ENCODE measurements at regions not wholly inside any gene's neighbourhood (a gene's known extent, or its start where the extent isn't known, plus 50 kb on each side); places are given as distances from the start of the nearest gene placed in this dataset.
"Not testable (repeated sequence)": the region's sequence is repeated elsewhere in the genome, so short reads cannot be mapped to it uniquely, and the experiment has no call there.

DNA sequence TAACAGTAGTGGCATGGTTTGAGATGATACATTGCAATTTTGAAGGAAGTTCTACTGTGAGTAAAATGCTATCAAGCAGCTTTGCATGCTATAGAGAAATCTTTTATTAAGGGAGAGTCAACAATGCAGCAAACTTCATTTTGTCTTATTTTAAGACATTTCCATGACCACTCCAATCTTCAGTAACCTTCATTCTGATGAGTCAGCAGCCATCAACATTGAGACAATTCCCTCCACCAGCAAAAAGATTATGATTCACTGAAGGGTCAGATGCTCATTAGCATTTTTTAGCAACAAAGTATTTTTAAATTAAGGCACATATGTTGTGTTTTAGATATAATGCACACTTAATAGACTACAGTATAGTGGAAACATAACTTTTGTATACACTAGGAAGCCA is 235.7 kb downstream of the DSC3 start:
- Histone ChIP-seq H3F3A (ENCODE audit: low read depth) (no peaks in the 10 kb centered on the region), H3K4me1 (ENCODE audit: insufficient read depth, low read length, poor library complexity, severe bottlenecking) (no peaks in the 10 kb centered on the region), H4K20me1 (ENCODE audit: insufficient read depth, low read length, poor library complexity, severe bottlenecking) (no peaks in the 10 kb centered on the region), H3K9ac (ENCODE audit: low read depth, low read length, poor library complexity, severe bottlenecking) (no peak overlapping the region), H3K9me3 (ENCODE audit: insufficient read depth, low read depth, low read length) (no peaks in the 10 kb centered on the region), H3K27me3 (ENCODE audit: insufficient read depth, low read length, poor library complexity, severe bottlenecking) (no peaks in the 10 kb centered on the region), H3K4me2 (ENCODE audit: low read depth, low read length, poor library complexity, severe bottlenecking) (no peak overlapping the region), H3K79me2 (ENCODE audit: insufficient read depth, low read length) (no peaks in the 10 kb centered on the region), H3K4me3 (ENCODE audit: low read length, poor library complexity, severe bottlenecking) (no peak overlapping the region), H3K36me3 (ENCODE audit: insufficient read depth, low read length) (no peaks in the 10 kb centered on the region), H3K9me2 (replicated peaks; ENCODE audit: low read depth, low read length) (no peaks in the 10 kb centered on the region), H2AFZ (ENCODE audit: low read length) (no peak overlapping the region)
- TF ChIP-seq, protein P1, sequence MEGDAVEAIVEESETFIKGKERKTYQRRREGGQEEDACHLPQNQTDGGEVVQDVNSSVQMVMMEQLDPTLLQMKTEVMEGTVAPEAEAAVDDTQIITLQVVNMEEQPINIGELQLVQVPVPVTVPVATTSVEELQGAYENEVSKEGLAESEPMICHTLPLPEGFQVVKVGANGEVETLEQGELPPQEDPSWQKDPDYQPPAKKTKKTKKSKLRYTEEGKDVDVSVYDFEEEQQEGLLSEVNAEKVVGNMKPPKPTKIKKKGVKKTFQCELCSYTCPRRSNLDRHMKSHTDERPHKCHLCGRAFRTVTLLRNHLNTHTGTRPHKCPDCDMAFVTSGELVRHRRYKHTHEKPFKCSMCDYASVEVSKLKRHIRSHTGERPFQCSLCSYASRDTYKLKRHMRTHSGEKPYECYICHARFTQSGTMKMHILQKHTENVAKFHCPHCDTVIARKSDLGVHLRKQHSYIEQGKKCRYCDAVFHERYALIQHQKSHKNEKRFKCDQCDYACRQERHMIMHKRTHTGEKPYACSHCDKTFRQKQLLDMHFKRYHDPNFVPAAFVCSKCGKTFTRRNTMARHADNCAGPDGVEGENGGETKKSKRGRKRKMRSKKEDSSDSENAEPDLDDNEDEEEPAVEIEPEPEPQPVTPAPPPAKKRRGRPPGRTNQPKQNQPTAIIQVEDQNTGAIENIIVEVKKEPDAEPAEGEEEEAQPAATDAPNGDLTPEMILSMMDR (conservative IDR thresholded peaks at IDR 0.05; ENCODE audit: low read length) = no peak
- no peak for TF ChIP-seq EZH2phosphoT487 (IDR thresholded peaks at IDR 0.05; ENCODE audit: borderline replicate concordance)

DNA sequence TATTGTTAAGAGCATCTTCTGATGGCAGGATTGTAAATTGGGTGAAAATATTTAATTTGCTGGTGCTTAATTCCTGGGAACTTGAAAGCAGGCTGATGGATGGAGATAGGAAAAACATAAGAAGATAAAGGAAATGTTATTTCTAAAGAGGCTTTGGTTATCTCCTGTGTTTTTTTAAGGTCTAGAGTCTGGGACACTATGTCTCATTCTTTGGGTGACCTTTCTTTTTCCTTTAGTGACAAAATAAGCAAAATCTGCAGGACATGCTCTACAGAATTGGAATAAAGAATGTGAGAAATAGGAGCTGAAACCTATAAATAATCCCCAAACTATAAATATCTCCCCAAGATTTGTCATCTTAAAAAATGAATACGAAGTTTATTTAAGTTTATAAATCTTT is 241.7 kb downstream of the DSC3 start:
- TF ChIP-seq, protein P1 (conservative IDR thresholded peaks at IDR 0.05; ENCODE audit: low read length) = no peak
- TF ChIP-seq EZH2phosphoT487 (IDR thresholded peaks at IDR 0.05; ENCODE audit: borderline replicate concordance) = no peak
- no peak overlapping the region for H3K4me2 ChIP-seq (ENCODE audit: low read depth, low read length, poor library complexity, severe bottlenecking)

DNA sequence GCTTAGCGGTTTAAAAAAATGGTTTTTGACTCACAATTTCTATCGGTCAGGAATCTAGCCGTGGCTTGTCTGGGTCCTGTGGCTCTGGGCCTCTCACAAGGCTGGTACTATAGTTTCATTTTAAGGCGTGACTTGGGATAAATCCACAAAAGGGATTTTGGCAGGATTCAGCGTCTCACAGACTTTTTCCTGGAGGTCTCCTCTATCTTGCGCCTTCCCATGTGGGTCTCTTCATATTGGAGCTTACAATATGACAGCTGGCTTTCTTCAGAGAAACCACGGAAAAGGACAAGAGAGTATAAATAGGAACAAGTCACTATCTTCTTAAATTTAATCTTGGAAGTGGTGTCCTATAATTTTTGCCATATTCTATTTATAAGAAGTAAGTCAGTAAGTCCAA is 250.5 kb downstream of the DSC3 start:
- Histone ChIP-seq H2AFZ (ENCODE audit: low read length) (no peak overlapping the region), H3K4me2 (ENCODE audit: low read depth, low read length, poor library complexity, severe bottlenecking) (no peak overlapping the region), H3K36me3 (ENCODE audit: insufficient read depth, low read length) (no peaks in the 10 kb centered on the region), H3K4me1 (ENCODE audit: insufficient read depth, low read length, poor library complexity, severe bottlenecking) (no peaks in the 10 kb centered on the region), H3K9me2 (replicated peaks; ENCODE audit: low read depth, low read length) (no peaks in the 10 kb centered on the region), H3K9me3 (ENCODE audit: insufficient read depth, low read depth, low read length) (no peaks in the 10 kb centered on the region), H3K4me3 (ENCODE audit: low read length, poor library complexity, severe bottlenecking) (no peak overlapping the region), H4K20me1 (ENCODE audit: insufficient read depth, low read length, poor library complexity, severe bottlenecking) (no peaks in the 10 kb centered on the region), H3K79me2 (ENCODE audit: insufficient read depth, low read length) (no peaks in the 10 kb centered on the region), H3K27me3 (ENCODE audit: insufficient read depth, low read length, poor library complexity, severe bottlenecking) (no peaks in the 10 kb centered on the region), H3K9ac (ENCODE audit: low read depth, low read length, poor library complexity, severe bottlenecking) (no peak overlapping the region), H3F3A (ENCODE audit: low read depth) (no peaks in the 10 kb centered on the region)
- TF ChIP-seq EZH2phosphoT487 (IDR thresholded peaks at IDR 0.05; ENCODE audit: borderline replicate concordance) = no peak
- TF ChIP-seq, protein P1 (conservative IDR thresholded peaks at IDR 0.05; ENCODE audit: low read length) = no peak

More for the DNA sequence above, 241.7 kb downstream of the DSC3 start:
- Histone ChIP-seq H2AFZ (ENCODE audit: low read length) (no peak overlapping the region), H3K9ac (ENCODE audit: low read depth, low read length, poor library complexity, severe bottlenecking) (no peak overlapping the region), H3F3A (ENCODE audit: low read depth) (no peaks in the 10 kb centered on the region), H3K4me3 (ENCODE audit: low read length, poor library complexity, severe bottlenecking) (no peak overlapping the region), H4K20me1 (ENCODE audit: insufficient read depth, low read length, poor library complexity, severe bottlenecking) (no peaks in the 10 kb centered on the region), H3K9me3 (ENCODE audit: insufficient read depth, low read depth, low read length) (no peaks in the 10 kb centered on the region), H3K4me1 (ENCODE audit: insufficient read depth, low read length, poor library complexity, severe bottlenecking) (no peaks in the 10 kb centered on the region), H3K36me3 (ENCODE audit: insufficient read depth, low read length) (no peaks in the 10 kb centered on the region), H3K9me2 (replicated peaks; ENCODE audit: low read depth, low read length) (no peaks in the 10 kb centered on the region), H3K79me2 (ENCODE audit: insufficient read depth, low read length) (no peaks in the 10 kb centered on the region), H3K27me3 (ENCODE audit: insufficient read depth, low read length, poor library complexity, severe bottlenecking) (no peaks in the 10 kb centered on the region)

DNA sequence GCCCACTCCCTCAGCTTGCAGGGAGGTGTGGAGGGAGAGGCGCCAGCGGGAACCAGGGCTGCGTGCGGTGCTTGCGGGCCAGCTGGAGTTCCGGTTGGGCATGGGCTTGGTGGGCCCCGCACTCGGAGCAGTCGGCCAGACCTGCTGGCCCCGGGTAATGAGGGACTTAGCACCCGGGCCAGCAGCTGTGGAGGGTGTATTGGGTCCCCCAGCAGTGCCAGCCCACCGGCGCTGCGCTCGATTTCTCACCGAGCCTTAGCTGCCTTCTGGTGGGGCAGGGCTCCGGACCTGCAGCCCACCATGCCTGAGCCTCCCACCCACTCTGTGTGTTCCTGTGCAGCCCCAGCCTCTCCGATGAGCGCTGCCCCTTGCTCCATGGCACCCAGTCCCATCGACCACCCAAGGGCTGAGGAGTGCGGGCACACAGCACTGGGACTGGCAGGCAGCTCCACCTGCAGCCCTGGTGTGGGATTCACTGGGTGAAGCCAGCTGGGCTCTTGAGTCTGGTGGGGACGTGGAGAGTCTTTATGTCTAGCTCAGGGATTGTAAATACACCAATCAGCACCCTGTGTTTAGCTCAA is 254.0 kb downstream of the DSC3 start:
- not testable (repeated sequence) for H4K20me1 ChIP-seq (ENCODE audit: insufficient read depth, low read length, poor library complexity, severe bottlenecking); H3K4me3 ChIP-seq (ENCODE audit: low read length, poor library complexity, severe bottlenecking); H3K9me3 ChIP-seq (ENCODE audit: insufficient read depth, low read depth, low read length); H2AFZ ChIP-seq (ENCODE audit: low read length); H3K4me1 ChIP-seq (ENCODE audit: insufficient read depth, low read length, poor library complexity, severe bottlenecking); H3K4me2 ChIP-seq (ENCODE audit: low read depth, low read length, poor library complexity, severe bottlenecking); H3F3A ChIP-seq (ENCODE audit: low read depth); H3K9ac ChIP-seq (ENCODE audit: low read depth, low read length, poor library complexity, severe bottlenecking); H3K27me3 ChIP-seq (ENCODE audit: insufficient read depth, low read length, poor library complexity, severe bottlenecking); H3K36me3 ChIP-seq (ENCODE audit: insufficient read depth, low read length); H3K79me2 ChIP-seq (ENCODE audit: insufficient read depth, low read length); H3K9me2 ChIP-seq (replicated peaks; ENCODE audit: low read depth, low read length)
